NCI-H2107 (cell line): ENCODE measurements at regions not wholly inside any gene's neighbourhood (a gene's known extent, or its start where the extent isn't known, plus 50 kb on each side); places are given as distances from the start of the nearest gene placed in this dataset.

Experiments used
- DNase-seq: peaks from one replicate; lab custom pipeline; 2025; lab: John Stamatoyannopoulos, UW

GRCh38 chr11:27771516-27771915 lies 71.3 kb upstream of the BDNF start:
- DNase-seq = no peak

- DNase-seq = no peak
These were observed 70.3 kb upstream of the BDNF start for GRCh38 chr11:27770576-27770975.

GRCh38 chr11:27763736-27764135 lies 63.5 kb upstream of the BDNF start:
- DNase-seq = no peak

- no peak for DNase-seq
These were observed 61.1 kb upstream of the BDNF start for GRCh38 chr11:27761356-27761755.

GRCh38 chr11:27757953-27758352 lies 57.7 kb upstream of the BDNF start:
- no peak for DNase-seq

GRCh38 chr11:27754035-27755017 lies 54.1 kb upstream of the BDNF start:
- DNase-seq = no peak
